IgD-negative memory B cell (primary cell): ENCODE measurements at regions not wholly inside any gene's neighbourhood (a gene's known extent, or its start where the extent isn't known, plus 50 kb on each side); places are given as distances from the start of the nearest gene placed in this dataset.

Source experiments
- H3K27ac Mint-ChIP-seq, 3 donors: one replicate each; pipeline ENCODE4 v1.8.0; 2020 to 2022; ENCODE audit warnings: mild to moderate bottlenecking in 3 of 3, mixed read lengths in 3 of 3, moderate library complexity in 1 of 3
- H3K27me3 Mint-ChIP-seq: one replicate; pipeline ENCODE4 v1.8.0; 2021; ENCODE audit warnings: mixed read lengths
- H3K36me3 Mint-ChIP-seq: one replicate; pipeline ENCODE4 v1.8.0; 2020; ENCODE audit warnings: mild to moderate bottlenecking, mixed read lengths
- H3K4me1 Mint-ChIP-seq, 3 donors: one replicate each; pipeline ENCODE4 v1.8.0; 2020 to 2022; ENCODE audit warnings: mixed read lengths in 3 of 3, mild to moderate bottlenecking in 1 of 3
- H3K4me3 Mint-ChIP-seq, 4 donors: one replicate each; pipeline ENCODE4 v1.8.0; 2020 to 2022; ENCODE audit warnings: mild to moderate bottlenecking in 4 of 4, mixed read lengths in 4 of 4, moderate library complexity in 3 of 4
- H3K9me3 Mint-ChIP-seq, 3 donors: one replicate each; pipeline ENCODE4 v1.8.0; 2020 to 2021; ENCODE audit warnings: mixed read lengths in 3 of 3, mild to moderate bottlenecking in 1 of 3

DNA sequence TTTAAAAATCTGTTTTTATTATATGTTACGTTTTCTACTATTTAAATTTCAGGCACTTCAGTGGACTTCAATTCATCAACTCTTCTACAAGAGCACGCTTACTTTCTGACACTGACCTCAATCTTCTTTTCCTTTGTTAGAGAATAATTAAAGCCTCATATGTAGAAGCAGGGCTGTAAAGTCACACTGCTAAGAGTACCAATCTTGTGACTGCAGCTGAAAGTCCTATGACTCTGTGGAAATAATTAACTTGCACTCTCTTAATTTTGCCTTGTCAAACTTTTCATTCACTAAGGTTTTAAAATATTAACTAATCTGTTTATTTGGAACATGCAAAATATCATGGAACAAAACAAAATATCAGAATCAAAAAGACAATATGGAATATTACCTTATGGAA lies 498.1 kb downstream of the PCDH10 start:
- no peaks in the 10 kb centered on the region for H3K27me3 Mint-ChIP-seq
- H3K4me1 Mint-ChIP-seq, result no peaks in the 10 kb centered on the region
- H3K27ac Mint-ChIP-seq, result no peak overlapping the region
- no peaks in the 10 kb centered on the region for H3K36me3 Mint-ChIP-seq
- no peak overlapping the region for H3K4me3 Mint-ChIP-seq
- peaks cover 4 to 7% (median 5%) of the 10 kb centered on the region in 3 donors for H3K9me3 Mint-ChIP-seq

DNA sequence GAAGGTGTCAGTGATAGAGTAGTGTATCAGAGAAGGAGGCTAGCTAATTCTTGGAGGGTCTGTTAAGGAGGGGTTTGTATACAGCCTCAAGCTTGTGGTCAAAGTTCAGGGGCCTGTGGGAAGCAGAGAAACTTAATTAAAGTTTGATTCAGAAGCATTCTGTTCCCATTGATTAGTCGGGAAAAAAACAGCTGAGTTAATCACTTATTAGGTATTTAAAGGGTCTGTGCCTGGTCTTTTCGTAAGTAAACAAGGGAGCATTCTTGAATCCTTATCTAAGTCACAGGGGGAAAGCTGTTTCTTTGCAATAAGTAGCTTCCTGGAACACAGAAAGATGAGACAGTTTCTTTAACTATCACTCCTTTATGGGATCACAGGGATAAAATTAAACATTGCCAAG lies 492.1 kb downstream of the PCDH10 start:
- no peaks in the 10 kb centered on the region for H3K4me1 Mint-ChIP-seq
- H3K4me3 Mint-ChIP-seq, result no peak overlapping the region
- H3K27ac Mint-ChIP-seq, result no peak overlapping the region
- H3K9me3 Mint-ChIP-seq, result peaks cover 0 to 3% (median under 1%) of the 10 kb centered on the region in 3 donors
- H3K36me3 Mint-ChIP-seq, result no peaks in the 10 kb centered on the region
- H3K27me3 Mint-ChIP-seq, result no peaks in the 10 kb centered on the region

DNA sequence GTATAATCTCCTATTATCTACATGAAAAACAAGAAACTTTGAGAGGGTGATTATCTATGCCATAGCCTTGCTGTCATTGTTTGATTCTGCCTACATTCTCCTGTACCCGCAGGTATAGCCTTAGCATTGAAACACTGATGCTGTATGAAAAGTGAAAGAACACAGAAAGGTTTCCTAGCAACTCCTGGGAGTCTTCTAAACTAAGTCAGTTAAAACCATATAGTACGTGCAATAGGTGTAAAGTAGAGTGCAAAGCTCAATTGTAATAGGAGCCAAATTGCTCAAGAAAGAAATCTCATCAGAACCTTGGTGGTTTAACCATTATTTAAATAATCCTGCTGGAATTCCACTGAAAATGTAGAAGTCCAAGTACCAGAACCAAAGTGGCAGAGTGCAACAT lies 489.7 kb downstream of the PCDH10 start:
- Mint-ChIP-seq H3K36me3 (no peaks in the 10 kb centered on the region), H3K4me1 (no peaks in the 10 kb centered on the region), H3K27ac (no peak overlapping the region), H3K27me3 (no peaks in the 10 kb centered on the region), H3K9me3 (peaks cover 2 to 6% (median 3%) of the 10 kb centered on the region in 3 donors), H3K4me3 (no peak overlapping the region)

DNA sequence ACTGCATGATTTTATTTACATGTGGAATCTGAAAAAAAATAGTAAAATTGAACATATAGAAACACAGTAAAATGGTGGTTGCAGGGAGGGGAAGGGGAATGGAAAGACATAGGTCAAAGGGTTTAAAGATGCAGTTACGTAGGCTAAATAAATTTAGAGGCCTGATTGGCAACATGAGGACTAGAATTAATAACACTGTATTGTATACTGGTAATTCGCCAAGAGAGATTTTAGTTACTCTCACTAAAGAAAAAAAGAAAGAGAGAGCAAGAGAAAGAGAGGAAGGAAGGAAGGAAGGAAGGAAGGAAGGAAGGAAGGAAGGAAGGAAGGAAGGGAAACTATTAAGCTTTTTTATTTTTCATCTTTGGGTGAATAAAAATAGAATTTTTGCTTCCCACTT lies 488.1 kb downstream of the PCDH10 start:
- H3K27ac Mint-ChIP-seq, result no peak overlapping the region
- H3K4me1 Mint-ChIP-seq, result no peaks in the 10 kb centered on the region
- no peak overlapping the region for H3K4me3 Mint-ChIP-seq
- no peaks in the 10 kb centered on the region for H3K27me3 Mint-ChIP-seq
- no peaks in the 10 kb centered on the region for H3K36me3 Mint-ChIP-seq
- H3K9me3 Mint-ChIP-seq, result peaks cover 3 to 6% (median 3%) of the 10 kb centered on the region in 3 donors

DNA sequence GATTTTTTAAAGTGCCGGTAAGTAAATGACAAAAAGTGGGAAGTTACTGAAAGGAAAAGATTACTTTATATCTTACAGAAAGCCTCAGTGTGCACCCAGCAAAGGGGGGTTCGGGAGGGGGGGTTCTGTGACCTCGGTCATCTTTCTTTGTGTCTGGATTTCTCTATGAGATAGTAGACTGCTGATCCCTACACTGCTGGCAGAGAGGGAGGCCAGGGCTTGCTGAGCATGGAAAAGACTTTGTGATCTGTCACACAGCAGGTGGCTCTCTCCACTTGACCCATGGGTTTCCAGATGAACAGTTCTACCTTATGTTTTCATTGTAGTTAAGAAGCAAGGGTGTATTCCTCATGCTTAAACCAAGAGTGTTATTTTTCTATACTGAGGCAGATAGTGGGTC lies 475.6 kb downstream of the PCDH10 start:
- Mint-ChIP-seq H3K4me3 (no peak overlapping the region), H3K36me3 (no peaks in the 10 kb centered on the region), H3K27ac (no peak overlapping the region), H3K27me3 (no peaks in the 10 kb centered on the region), H3K9me3 (peaks cover 4 to 8% (median 6%) of the 10 kb centered on the region in 3 donors), H3K4me1 (no peaks in the 10 kb centered on the region)

GRCh38 chr4:133623847-133624246 lies 474.8 kb downstream of the PCDH10 start:
- H3K36me3 Mint-ChIP-seq, result no peaks in the 10 kb centered on the region
- H3K4me3 Mint-ChIP-seq, result no peak overlapping the region
- no peaks in the 10 kb centered on the region for H3K27me3 Mint-ChIP-seq
- H3K9me3 Mint-ChIP-seq, result peaks cover 0 to 4% (median 1%) of the 10 kb centered on the region in 3 donors
- H3K27ac Mint-ChIP-seq, result no peak overlapping the region
- no peaks in the 10 kb centered on the region for H3K4me1 Mint-ChIP-seq

DNA sequence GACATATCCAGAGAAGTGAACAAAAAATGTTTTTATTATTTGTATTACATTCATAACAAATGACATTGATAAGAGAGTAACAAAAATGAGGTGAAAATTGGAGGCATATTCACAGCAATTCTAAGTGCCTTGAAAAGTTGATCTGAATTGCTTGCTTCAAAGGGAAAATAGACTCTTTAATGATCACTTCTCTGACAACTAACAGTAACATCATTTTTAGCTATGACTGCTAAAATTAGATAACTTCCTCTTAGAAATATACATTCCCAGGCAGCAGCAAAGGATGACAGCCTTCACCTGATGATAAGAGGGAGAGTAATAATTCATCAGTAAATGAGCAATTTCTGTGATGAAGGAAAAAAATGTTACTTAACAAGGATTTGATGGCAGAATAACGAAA lies 472.5 kb downstream of the PCDH10 start:
- no peaks in the 10 kb centered on the region for H3K27me3 Mint-ChIP-seq
- peaks cover 1 to 4% (median 4%) of the 10 kb centered on the region in 3 donors for H3K9me3 Mint-ChIP-seq
- H3K27ac Mint-ChIP-seq, result no peak overlapping the region
- no peaks in the 10 kb centered on the region for H3K4me1 Mint-ChIP-seq
- H3K36me3 Mint-ChIP-seq, result no peaks in the 10 kb centered on the region
- no peak overlapping the region for H3K4me3 Mint-ChIP-seq

- Mint-ChIP-seq H3K4me3 (no peak overlapping the region), H3K4me1 (no peaks in the 10 kb centered on the region), H3K9me3 (peaks cover 1 to 4% (median 4%) of the 10 kb centered on the region in 3 donors), H3K27me3 (no peaks in the 10 kb centered on the region), H3K27ac (no peak overlapping the region), H3K36me3 (no peaks in the 10 kb centered on the region)
These were observed 471.5 kb downstream of the PCDH10 start for GRCh38 chr4:133620555-133620954.

DNA sequence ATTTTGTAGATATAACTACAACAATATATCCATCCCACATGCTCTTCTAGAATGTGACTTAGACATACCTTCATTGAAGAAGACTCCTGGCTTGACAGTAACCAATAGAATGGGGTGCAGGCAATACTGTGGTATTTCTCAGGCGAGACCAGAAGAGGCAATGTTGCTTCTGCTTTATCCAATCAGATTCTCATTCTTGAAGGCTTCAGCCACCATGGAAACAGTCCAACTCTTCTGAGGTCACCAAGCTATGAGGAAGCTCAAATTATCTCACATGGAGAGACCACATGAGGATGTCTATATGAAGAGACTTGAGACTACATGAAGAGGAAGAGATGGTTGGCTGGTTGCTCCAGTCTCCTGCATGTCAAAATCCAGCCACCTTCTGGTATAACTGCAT lies 469.9 kb downstream of the PCDH10 start:
- H3K36me3 Mint-ChIP-seq, result no peaks in the 10 kb centered on the region
- H3K27ac Mint-ChIP-seq, result no peak overlapping the region
- H3K9me3 Mint-ChIP-seq, result peaks cover 1 to 4% (median 4%) of the 10 kb centered on the region in 3 donors
- no peaks in the 10 kb centered on the region for H3K27me3 Mint-ChIP-seq
- no peak overlapping the region for H3K4me3 Mint-ChIP-seq
- H3K4me1 Mint-ChIP-seq, result no peaks in the 10 kb centered on the region

- H3K36me3 Mint-ChIP-seq, result no peaks in the 10 kb centered on the region
- no peak overlapping the region for H3K4me3 Mint-ChIP-seq
- H3K27me3 Mint-ChIP-seq, result no peaks in the 10 kb centered on the region
- H3K4me1 Mint-ChIP-seq, result no peaks in the 10 kb centered on the region
- H3K27ac Mint-ChIP-seq, result no peak overlapping the region
- H3K9me3 Mint-ChIP-seq, result peaks cover 4 to 10% (median 7%) of the 10 kb centered on the region in 3 donors
These were observed 450.9 kb downstream of the PCDH10 start for GRCh38 chr4:133600008-133600407.

- H3K9me3 Mint-ChIP-seq, result peaks cover 4 to 10% (median 5%) of the 10 kb centered on the region in 3 donors
- H3K27ac Mint-ChIP-seq, result no peak overlapping the region
- no peak overlapping the region for H3K4me3 Mint-ChIP-seq
- no peaks in the 10 kb centered on the region for H3K4me1 Mint-ChIP-seq
- H3K36me3 Mint-ChIP-seq, result no peaks in the 10 kb centered on the region
- H3K27me3 Mint-ChIP-seq, result no peaks in the 10 kb centered on the region
These were observed 449.7 kb downstream of the PCDH10 start for GRCh38 chr4:133598779-133599178.

DNA sequence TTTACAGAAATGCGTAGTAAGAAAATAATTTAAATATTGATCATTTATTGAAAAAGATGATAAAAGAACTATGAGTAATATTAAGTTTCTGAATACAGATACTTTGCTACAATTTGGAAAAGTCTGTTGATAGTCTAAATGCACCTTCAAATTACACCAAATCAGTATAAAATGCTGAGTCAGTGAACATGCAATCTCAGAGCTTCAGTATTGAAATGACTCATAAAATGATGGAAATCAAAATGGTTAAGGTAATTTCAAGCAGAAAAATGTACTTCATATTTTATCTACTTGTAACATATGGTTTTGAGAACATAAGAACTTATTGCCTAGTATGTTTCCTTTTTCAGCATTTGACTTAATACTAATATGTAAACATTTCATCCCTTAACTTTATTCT lies 448.2 kb downstream of the PCDH10 start:
- no peaks in the 10 kb centered on the region for H3K27me3 Mint-ChIP-seq
- H3K36me3 Mint-ChIP-seq, result no peaks in the 10 kb centered on the region
- no peak overlapping the region for H3K4me3 Mint-ChIP-seq
- H3K9me3 Mint-ChIP-seq, result peaks cover 2 to 7% (median 4%) of the 10 kb centered on the region in 3 donors
- H3K4me1 Mint-ChIP-seq, result no peaks in the 10 kb centered on the region
- H3K27ac Mint-ChIP-seq, result no peak overlapping the region

DNA sequence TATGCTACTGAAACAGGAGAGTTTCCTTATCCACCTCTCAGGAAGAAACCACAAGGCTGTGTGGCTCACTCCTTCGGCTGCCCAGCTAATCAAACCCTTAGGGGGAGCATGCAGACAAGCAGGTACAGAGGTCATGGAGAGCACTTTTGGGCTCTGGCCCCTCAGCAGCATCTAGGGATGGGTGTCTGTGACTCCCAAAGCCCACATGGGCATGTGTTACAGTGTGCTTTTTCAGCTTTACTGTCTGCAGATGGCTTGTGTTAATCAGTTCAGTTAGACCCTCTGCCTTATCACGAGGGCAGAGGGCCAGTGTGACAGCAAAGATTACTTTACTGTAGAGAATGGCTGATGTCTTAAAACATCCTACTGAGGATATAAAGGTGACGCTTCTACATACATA lies 447.4 kb downstream of the PCDH10 start:
- Mint-ChIP-seq H3K4me1 (no peaks in the 10 kb centered on the region), H3K36me3 (no peaks in the 10 kb centered on the region)

DNA sequence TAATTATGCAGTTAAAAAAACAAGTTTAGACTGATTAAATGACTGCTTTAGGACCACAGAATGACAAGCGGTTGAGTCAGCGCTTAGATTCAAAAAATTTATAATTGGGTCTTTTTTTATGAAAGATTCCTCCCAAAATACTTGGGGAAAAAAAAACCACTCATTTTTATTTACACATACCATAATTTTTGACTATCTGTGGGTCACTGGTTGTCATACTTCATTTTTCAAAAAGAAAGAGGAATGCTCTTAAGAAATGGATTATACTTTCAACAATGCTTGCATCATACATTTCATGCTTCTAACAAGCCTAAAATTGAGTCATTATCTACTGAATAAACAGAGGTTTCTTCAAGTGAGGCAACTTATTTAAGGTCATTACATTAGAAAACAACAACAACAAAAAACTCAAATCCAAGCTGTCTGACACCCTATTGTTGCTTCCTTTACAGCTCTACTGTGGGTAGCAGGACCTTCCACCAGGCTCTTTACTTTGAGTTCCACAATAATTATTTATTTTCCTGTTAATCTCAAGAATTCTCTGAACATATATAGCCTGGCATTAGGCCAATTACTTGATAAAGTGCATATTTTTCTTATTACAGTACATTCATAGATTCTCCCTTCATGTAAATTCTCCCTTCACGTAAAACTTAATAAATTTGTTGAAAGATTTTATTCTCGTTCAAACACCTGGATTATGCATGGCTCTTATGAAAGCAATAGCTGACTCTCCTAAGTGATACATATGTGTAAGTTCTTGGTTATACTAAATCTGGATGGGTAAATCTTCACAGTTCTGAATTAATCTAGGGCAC lies 445.5 kb downstream of the PCDH10 start:
- Mint-ChIP-seq H3K36me3 (no peaks in the 10 kb centered on the region), H3K27ac (no peak overlapping the region), H3K4me1 (no peaks in the 10 kb centered on the region)

More for the DNA sequence above, 447.4 kb downstream of the PCDH10 start:
- Mint-ChIP-seq H3K27ac (no peak overlapping the region), H3K27me3 (no peaks in the 10 kb centered on the region), H3K4me3 (no peak overlapping the region), H3K9me3 (peaks cover 2 to 7% (median 6%) of the 10 kb centered on the region in 3 donors)

DNA sequence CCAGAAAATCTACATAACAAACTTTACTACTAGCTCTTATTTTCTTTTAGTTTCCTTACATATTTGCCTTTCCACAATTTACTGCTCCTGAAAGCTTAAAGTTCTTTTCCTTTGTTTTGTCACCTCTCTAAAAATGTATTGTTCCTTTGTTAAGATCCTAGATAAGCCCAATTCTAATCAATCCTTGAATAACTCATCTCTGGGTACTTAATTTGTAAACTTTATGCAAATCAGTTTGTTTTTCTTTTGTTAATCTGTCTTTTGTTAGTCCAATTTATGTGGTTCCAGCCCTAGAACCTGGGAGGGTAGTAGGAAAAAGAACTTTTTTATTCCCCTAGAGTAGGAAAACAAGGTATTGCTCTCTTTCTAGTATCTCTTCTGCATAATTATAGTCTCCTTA lies 444.7 kb downstream of the PCDH10 start:
- no peak overlapping the region for H3K4me3 Mint-ChIP-seq
- H3K4me1 Mint-ChIP-seq, result no peaks in the 10 kb centered on the region
- H3K27me3 Mint-ChIP-seq, result no peaks in the 10 kb centered on the region
- no peaks in the 10 kb centered on the region for H3K36me3 Mint-ChIP-seq
- no peak overlapping the region for H3K27ac Mint-ChIP-seq
- H3K9me3 Mint-ChIP-seq, result peaks cover 2 to 7% (median 6%) of the 10 kb centered on the region in 3 donors

More for the DNA sequence above, 445.5 kb downstream of the PCDH10 start:
- Mint-ChIP-seq H3K4me3 (no peak overlapping the region), H3K9me3 (peaks cover 2 to 7% (median 7%) of the 10 kb centered on the region in 3 donors), H3K27me3 (no peaks in the 10 kb centered on the region)

DNA sequence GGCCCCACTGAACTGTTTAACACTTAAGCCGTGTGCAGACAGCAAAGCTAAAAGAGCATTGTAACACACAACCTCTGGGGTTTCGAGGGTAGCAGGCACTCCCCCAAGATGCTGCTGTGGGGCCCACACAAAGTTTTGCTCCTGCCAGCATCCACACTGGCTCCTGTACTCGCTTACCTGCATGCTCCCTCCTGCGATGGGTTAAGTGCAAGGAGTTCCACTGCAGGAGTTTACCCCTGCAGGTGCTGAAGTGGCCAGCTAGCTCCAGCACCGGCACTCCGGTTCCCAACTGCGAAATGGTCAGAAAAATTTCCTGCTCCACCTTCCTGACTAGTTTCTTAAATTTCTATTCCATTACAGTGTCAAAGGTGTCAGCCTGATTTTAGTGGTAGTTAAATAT lies 443.5 kb downstream of the PCDH10 start:
- H3K27ac Mint-ChIP-seq, result no peak overlapping the region
- H3K4me3 Mint-ChIP-seq, result no peak overlapping the region
- peaks cover 0 to 4% (median under 1%) of the 10 kb centered on the region in 3 donors for H3K9me3 Mint-ChIP-seq
- no peaks in the 10 kb centered on the region for H3K27me3 Mint-ChIP-seq
- no peaks in the 10 kb centered on the region for H3K4me1 Mint-ChIP-seq
- H3K36me3 Mint-ChIP-seq, result no peaks in the 10 kb centered on the region
